MCF 10A (cell line): ENCODE measurements at regions not wholly inside any gene's neighbourhood (a gene's known extent, or its start where the extent isn't known, plus 50 kb on each side); places are given as distances from the start of the nearest gene placed in this dataset.

Source experiments
- BruUV-seq: library from RNA; stranded (reverse); fragments of 400-500 nt; replicated peaks from 2 replicates; lab custom pipeline; 2021; lab: Mats Ljungman, UMichigan
- CTCF ChIA-PET: fragments of 300-600 bp; sonication (Branson Sonifier 250); formaldehyde crosslinking; extraction: SDS; loops from one replicate; lab custom pipeline; 2021; ENCODE audit warnings: antibody characterized with exemption, inconsistent platforms; lab: Yijun Ruan, JAX
- POLR2A ChIA-PET: fragments of 300-600, 350-650 bp; sonication (Branson Sonifier 250); formaldehyde crosslinking; extraction: SDS; loops from one replicate; lab custom pipeline; 2020; ENCODE audit warnings: antibody characterized with exemption, inconsistent platforms; lab: Yijun Ruan, JAX
- DNase-seq: peaks from one replicate; pipeline ENCODE4 v3.0.0-alpha.2; 2018; ENCODE audit not compliant: unreplicated experiment
- H3K27ac Mint-ChIP-seq: one replicate; pipeline ENCODE4 v1.8.0; 2022; ENCODE audit warnings: mild to moderate bottlenecking, low read depth, mixed read lengths; ENCODE audit not compliant: unreplicated experiment
- H3K27me3 Mint-ChIP-seq: one replicate; pipeline ENCODE4 v1.8.0; 2022; ENCODE audit warnings: mixed read lengths; ENCODE audit not compliant: insufficient read depth, unreplicated experiment
- H3K36me3 Mint-ChIP-seq: one replicate; pipeline ENCODE4 v1.8.0; 2022; ENCODE audit warnings: mild to moderate bottlenecking, moderate library complexity, mixed read lengths; ENCODE audit not compliant: insufficient read depth, unreplicated experiment
- H3K4me1 Mint-ChIP-seq: one replicate; pipeline ENCODE4 v1.8.0; 2022; ENCODE audit warnings: mixed read lengths; ENCODE audit not compliant: insufficient read depth, unreplicated experiment
- H3K4me3 Mint-ChIP-seq: one replicate; pipeline ENCODE4 v1.8.0; 2022; ENCODE audit warnings: mild to moderate bottlenecking, moderate library complexity, mixed read lengths; ENCODE audit not compliant: unreplicated experiment
- H3K9me3 Mint-ChIP-seq: one replicate; pipeline ENCODE4 v1.8.0; 2022; ENCODE audit warnings: mixed read lengths; ENCODE audit not compliant: unreplicated experiment
- intact Hi-C: fragments of 100-400 bp; cut with micrococcal nuclease; formaldehyde crosslinking; loops from 2 replicates; pipeline ENCODE4 v1.14.1; 2022
- TF ChIP-seq, protein P1 (sequence below): fragments of 200-600 bp; IDR thresholded peaks from one replicate; pipeline ENCODE4 v1.8.0; 2022; ENCODE audit warnings: antibody characterized with exemption, mild to moderate bottlenecking; ENCODE audit not compliant: unreplicated experiment

DNA sequence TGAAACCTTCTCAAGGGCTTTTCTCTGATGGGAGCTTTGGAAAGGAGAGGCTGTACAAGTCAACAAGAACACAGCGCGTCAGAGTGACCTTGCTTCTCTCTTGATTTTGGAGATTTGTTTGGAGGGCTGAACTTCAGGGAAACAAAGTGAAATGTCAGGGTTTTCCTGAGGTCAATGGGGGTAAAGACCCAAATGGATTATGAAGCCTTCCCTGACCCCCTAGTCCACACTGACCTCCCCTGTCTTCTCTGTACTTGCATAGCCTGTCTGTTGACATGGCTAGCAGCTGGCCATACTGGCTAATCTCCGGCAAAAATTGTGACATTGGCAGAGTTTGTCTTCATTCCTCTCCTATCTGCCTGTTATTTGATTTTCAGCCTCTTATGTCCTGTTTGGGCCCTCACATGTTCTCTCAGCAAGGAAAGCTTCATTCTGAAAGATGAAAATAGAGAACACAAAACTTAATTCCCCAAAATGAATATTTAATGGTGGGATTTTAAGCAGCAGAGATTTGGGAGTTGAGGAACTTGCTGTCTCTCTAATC is 149.3 kb upstream of the HAAO start:
- H3K9me3 Mint-ChIP-seq: no peaks in the 10 kb centered on the region
- H3K4me3 Mint-ChIP-seq: no peak overlapping the region
- H3K4me1 Mint-ChIP-seq: peaks cover under 1% of the 10 kb centered on the region
- BruUV-seq: no TSS peak
- CTCF ChIA-PET: interaction anchor here (0.6 to 7.0 kb wide), 2 partner anchors 287 to 537 kb away, joined by 3 to 106 read pairs; no protein-coding TSS in a partner anchor
- intact Hi-C loops: no loop called here
- POLR2A ChIA-PET: interaction anchor here (2.3 kb wide), 1 partner anchor 190 kb away, joined by 5 read pairs; no protein-coding TSS in a partner anchor
- DNase-seq: no peak
- H3K27ac Mint-ChIP-seq: no peak overlapping the region
- H3K36me3 Mint-ChIP-seq: peaks cover 12% of the 10 kb centered on the region
- TF ChIP-seq, protein P1, sequence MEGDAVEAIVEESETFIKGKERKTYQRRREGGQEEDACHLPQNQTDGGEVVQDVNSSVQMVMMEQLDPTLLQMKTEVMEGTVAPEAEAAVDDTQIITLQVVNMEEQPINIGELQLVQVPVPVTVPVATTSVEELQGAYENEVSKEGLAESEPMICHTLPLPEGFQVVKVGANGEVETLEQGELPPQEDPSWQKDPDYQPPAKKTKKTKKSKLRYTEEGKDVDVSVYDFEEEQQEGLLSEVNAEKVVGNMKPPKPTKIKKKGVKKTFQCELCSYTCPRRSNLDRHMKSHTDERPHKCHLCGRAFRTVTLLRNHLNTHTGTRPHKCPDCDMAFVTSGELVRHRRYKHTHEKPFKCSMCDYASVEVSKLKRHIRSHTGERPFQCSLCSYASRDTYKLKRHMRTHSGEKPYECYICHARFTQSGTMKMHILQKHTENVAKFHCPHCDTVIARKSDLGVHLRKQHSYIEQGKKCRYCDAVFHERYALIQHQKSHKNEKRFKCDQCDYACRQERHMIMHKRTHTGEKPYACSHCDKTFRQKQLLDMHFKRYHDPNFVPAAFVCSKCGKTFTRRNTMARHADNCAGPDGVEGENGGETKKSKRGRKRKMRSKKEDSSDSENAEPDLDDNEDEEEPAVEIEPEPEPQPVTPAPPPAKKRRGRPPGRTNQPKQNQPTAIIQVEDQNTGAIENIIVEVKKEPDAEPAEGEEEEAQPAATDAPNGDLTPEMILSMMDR: no peak
- H3K27me3 Mint-ChIP-seq: no peaks in the 10 kb centered on the region

DNA sequence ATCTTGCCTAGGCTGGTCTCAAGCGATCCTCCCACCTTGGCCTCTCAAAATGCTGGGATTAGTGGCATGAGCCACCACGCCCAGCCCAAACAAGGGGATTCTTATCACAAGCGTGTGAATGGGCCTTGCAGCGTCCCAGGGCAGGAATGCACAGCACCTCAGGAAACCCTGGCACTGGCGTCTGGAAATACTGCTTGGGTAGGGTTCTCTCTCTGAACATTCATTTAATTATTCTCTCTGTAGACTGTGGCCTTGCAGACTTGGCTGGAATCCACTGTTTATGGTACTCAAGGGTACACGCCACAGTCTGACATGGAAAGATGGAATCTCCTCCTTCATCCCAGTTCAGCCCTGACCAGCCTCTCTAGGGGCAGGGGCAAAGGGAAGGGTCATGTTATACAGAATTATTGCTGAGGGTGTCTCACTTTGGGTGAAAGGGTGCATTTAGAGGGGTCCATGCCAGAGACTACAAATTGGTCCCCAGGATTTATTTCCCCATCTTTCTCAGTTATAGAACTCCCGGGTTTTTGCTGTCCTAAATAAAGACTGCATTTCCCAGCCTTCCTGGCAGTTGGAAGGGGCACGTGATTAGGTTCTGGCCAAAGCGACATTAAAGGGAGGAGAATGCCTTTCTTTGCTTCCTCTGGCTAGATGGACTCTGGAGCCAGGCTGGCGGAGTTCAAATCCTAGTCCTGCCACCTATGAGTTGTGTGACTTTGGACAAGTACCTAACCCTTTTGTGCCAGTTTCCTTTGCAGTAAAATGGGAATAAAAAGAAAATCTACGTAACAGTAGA is 147.2 kb upstream of the HAAO start:
- no TSS peak for BruUV-seq
- ChIA-PET POLR2A (no interaction called here), CTCF (no interaction called here)
- H3K36me3 Mint-ChIP-seq: peaks cover 12% of the 10 kb centered on the region
- H3K27ac Mint-ChIP-seq: no peak overlapping the region
- DNase-seq: no peak
- no peaks in the 10 kb centered on the region for H3K27me3 Mint-ChIP-seq
- TF ChIP-seq, protein P1: no peak
- peaks cover 9% of the 10 kb centered on the region for H3K4me1 Mint-ChIP-seq
- H3K9me3 Mint-ChIP-seq: no peaks in the 10 kb centered on the region
- intact Hi-C loops: no loop called here
- no peak overlapping the region for H3K4me3 Mint-ChIP-seq

GRCh38 chr2:42938671-42939370 is 146.4 kb upstream of the HAAO start:
- TF ChIP-seq, protein P1: no peak
- ChIA-PET CTCF (no interaction called here), POLR2A (no interaction called here)
- BruUV-seq: no TSS peak
- Mint-ChIP-seq H3K4me1 (peaks cover 16% of the 10 kb centered on the region), H3K4me3 (no peak overlapping the region), H3K9me3 (no peaks in the 10 kb centered on the region), H3K27ac (no peak overlapping the region), H3K36me3 (peaks cover 8% of the 10 kb centered on the region), H3K27me3 (no peaks in the 10 kb centered on the region)
- no peak for DNase-seq
- intact Hi-C loops: no loop called here
